Spinal cord (tissue), 9 donors: ENCODE measurements at regions not wholly inside any gene's neighbourhood (a gene's known extent, or its start where the extent isn't known, plus 50 kb on each side); places are given as distances from the start of the nearest gene placed in this dataset.
"Not testable (repeated sequence)": the region's sequence is repeated elsewhere in the genome, so short reads cannot be mapped to it uniquely, and the experiment has no call there.

Source experiments
- DNase-seq, 6 donors: peaks; one replicate each; pipeline versions ENCODE4 v3.0.0 to v3.0.0-alpha.2; 2013 to 2015; ENCODE audit warnings: low spot score in 6 of 6, low read depth in 4 of 6
- H3K27ac ChIP-seq: one replicate; pipeline ENCODE4 v1.5.1; 2013; ENCODE audit warnings: low read depth, low read length, control low read depth
- H3K27me3 ChIP-seq: one replicate; pipeline ENCODE4 v1.6.1; 2013; ENCODE audit warnings: low read length; ENCODE audit not compliant: control insufficient read depth, insufficient read depth
- H3K36me3 ChIP-seq: one replicate; pipeline ENCODE4 v1.6.1; 2013; ENCODE audit warnings: low read length; ENCODE audit not compliant: control insufficient read depth, insufficient read depth
- H3K4me1 ChIP-seq: one replicate; pipeline ENCODE4 v1.6.1; 2013; ENCODE audit warnings: low read length; ENCODE audit not compliant: control insufficient read depth, insufficient read depth
- H3K4me3 ChIP-seq: one replicate; pipeline ENCODE4 v1.5.1; 2013; ENCODE audit warnings: low read depth, low read length, control low read depth
- H3K9me3 ChIP-seq: one replicate; pipeline ENCODE4 v1.6.1; 2013; ENCODE audit warnings: low read length; ENCODE audit not compliant: control insufficient read depth, insufficient read depth
- WGBS: methylation state at CpG from one replicate; pipeline ENCODE4 v1.1.5; 2013; ENCODE audit warnings: missing lambda C conversion rate; ENCODE audit not compliant: insufficient coverage; 5-methylcytosine and 5-hydroxymethylcytosine counted together
- donor health status: healthy.

DNA sequence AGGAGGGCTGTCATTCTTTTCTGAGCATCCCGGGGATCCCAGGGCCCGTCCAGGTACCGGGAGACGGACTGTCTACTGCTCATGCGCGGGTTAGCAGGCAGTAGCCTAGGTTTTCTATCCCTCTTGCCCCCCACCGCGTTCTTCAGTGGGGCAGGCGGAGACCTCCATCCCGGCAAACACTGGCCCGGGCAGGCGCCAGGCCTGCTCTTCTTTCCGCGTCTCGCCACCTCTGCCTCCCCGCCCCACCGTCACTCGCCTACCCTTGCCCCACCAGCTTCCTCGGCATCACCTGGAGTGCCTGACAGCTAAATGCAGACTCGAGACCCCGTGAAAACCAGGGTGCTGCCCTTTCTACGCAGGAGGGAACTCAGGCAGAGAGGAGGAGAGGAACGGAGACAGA, 1937.7 kb upstream of the DEFB115 start:
- H3K27me3 ChIP-seq = no peaks in the 10 kb centered on the region
- no peaks in the 10 kb centered on the region for H3K4me1 ChIP-seq

DNA sequence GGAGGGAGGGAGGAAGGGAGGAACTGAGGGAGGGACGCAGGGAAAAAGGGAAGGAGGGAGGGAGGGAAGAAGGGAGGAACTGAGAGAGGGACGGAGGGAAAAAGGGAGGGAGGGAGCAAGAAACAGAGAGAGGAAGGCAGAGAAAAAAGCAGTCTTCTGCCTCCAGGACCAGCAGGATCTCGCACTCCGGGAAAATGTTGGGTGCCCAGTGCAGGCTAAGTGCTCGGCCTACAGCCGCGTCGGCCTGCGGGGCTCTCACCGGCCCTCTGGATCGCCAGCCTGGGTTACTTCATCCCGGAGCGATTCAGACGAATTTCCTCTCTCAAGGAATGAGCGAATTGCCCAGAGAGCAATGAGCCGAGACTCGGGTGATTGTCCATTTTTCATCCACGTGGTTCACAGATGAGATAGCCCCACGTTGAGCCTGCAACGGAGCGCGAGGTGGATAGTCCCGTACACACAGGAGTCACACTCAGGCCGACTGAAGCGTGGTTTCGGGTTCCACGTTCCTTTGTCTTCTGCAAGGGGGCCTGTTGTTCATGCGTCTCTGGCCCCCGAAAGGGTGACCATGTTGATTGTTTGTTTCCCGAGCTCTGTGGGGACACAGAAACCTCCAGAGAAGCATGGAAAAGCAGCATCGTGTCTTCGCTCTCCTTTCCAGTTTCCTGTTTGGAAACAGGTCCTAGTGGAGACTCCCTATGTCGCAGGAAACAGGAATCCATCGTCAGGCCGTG, 1937.1 kb upstream of the DEFB115 start:
- H3K4me1 ChIP-seq, H3K36me3 ChIP-seq, H3K9me3 ChIP-seq, H3K27ac ChIP-seq, DNase-seq, H3K27me3 ChIP-seq, H3K4me3 ChIP-seq: not testable (repeated sequence)
- 54% methylated on average over 34 of the region's 35 CpGs for WGBS

More for the DNA sequence above, 1937.7 kb upstream of the DEFB115 start:
- WGBS = 60% methylated on average over 23 of the region's 23 CpGs
- Histone ChIP-seq H3K36me3 (no peaks in the 10 kb centered on the region), H3K4me3 (no peak overlapping the region), H3K27ac (no peak overlapping the region), H3K9me3 (peaks cover 2% of the 10 kb centered on the region)
- no peak for DNase-seq

DNA sequence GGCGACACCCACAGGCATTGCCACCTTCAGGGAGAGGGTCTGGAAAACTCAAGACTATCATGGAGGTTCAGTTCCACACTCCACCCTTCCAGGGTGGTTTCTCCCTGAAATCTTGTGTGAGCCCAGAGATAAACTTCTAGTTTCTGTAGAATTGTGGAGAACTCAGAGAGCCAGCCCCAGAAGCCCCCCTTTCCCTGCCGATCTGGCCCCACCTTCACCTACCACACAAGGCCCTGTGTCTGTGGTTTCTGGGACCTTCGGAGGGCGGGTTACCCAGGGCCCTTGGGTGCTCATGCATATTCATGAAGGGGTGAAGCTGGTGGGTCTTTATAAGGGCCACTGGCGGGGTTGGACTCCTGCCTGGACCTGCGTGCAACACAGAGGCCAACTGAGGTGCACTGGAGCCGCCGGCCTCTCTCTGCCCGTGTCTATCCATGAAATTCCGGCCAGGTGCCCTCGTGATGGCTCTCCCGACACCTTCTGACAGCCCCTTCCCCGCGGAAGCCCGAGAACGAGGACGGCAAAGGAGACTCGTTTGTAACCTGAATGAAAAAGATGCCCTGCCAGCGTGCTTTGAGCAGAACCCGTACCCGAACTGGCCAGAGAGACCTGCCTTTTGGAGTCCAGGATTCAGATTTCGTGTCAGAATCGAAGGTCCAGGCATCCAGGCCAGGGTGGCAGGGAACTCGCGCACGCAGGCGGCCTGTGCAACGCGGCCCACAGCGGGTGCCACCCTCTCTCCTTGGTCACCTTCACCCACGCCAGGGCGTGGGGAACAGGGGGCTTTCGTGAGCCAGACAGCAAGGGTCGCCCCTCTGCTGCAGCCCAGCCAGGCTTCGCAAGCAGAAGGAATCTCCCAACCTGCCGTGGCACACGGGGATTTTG, 1933.6 kb upstream of the DEFB115 start:
- not testable (repeated sequence) for H3K36me3 ChIP-seq, H3K4me3 ChIP-seq, DNase-seq, H3K27me3 ChIP-seq, H3K27ac ChIP-seq, H3K9me3 ChIP-seq, H3K4me1 ChIP-seq
- 77% methylated on average over 35 of the region's 37 CpGs for WGBS

DNA sequence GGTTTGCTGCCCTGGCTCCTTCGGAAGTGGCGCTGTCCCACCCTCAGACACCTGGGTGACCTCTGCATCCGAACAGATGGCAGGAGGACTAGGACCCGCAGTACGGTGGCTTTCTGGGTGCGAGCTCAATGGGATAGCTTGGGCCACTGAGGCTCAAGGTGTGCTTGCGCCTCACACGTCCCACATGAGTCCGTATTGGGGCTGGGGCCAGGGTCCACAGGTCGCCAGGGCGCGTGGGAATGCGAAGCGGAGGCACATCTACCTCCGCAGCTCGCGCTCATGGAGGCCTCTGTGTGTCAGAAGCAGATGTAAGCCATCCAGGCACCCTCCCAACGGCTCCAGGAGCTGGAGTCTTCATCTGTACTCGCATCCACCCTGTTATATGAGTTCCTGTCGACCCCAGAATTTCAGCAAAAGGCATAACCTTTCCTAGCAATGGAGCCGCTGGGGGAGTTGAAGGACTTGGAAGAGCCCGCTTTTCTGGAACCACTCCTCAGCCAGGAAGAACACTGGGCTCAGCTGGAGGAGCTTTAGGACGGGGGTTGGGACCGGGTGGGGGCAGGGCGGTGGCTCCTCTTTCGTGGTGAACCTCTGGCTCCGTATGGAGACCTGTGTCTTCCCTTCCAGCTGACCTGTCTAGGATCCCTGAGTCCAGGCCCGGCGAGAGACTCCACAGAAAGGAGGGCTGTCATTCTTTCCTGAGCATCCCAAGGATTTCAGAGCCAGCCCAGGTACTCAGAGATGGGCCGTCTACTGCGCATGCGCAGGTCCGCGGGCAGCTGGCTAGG, 1932.8 kb upstream of the DEFB115 start:
- not testable (repeated sequence) for H3K9me3 ChIP-seq, H3K36me3 ChIP-seq, H3K4me1 ChIP-seq, H3K4me3 ChIP-seq, H3K27ac ChIP-seq, H3K27me3 ChIP-seq, DNase-seq
- 71% methylated on average over 34 of the region's 34 CpGs for whole genome bisulfite sequencing

DNA sequence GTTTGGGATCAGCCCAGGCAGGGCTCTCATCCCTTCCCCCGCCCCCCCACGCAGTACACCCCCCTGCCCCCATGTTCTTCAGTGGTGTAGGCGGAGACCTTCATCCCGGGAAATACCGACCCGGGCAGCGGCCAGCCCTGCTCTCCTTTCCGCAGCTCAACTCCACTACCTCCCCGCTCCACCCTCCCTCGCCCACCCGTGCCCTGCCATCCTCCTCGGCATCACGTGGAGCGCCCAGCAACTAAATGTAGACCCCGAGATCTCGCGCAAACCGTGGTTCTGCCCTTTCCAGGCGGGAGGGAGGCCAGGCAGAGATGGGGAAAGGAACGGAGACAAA, 1932.2 kb upstream of the DEFB115 start:
- H3K27me3 ChIP-seq = no peaks in the 10 kb centered on the region
- no peaks in the 10 kb centered on the region for H3K36me3 ChIP-seq
- no peak overlapping the region for H3K4me3 ChIP-seq
- peaks cover 6% of the 10 kb centered on the region for H3K9me3 ChIP-seq
- H3K27ac ChIP-seq = no peak overlapping the region
- WGBS = 78% methylated on average over 18 of the region's 20 CpGs
- H3K4me1 ChIP-seq = no peaks in the 10 kb centered on the region
- no peak for DNase-seq

DNA sequence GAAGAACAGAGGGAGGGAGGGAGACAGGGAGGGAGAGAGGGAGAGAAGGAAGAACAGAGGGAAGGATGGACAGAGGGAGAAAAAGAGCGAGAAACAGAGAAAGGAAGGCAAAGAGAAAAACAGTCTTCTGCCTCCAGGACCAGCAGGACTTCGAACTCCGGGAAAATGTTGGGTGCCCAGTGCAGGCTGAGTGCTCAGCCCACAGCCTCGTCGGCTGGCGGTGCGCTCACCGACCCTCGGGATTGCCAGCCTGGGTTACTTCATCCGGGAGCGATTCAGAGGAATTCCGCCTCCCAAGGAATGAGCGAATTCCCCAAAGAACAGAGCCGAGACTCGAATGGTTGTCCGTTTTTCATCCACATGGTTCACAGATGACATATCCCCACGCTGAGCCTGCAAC, 1931.7 kb upstream of the DEFB115 start:
- H3K27me3 ChIP-seq, H3K4me1 ChIP-seq, DNase-seq, H3K4me3 ChIP-seq, H3K27ac ChIP-seq, H3K9me3 ChIP-seq, H3K36me3 ChIP-seq: not testable (repeated sequence)
- WGBS = 71% methylated on average over 3 of the region's 17 CpGs

DNA sequence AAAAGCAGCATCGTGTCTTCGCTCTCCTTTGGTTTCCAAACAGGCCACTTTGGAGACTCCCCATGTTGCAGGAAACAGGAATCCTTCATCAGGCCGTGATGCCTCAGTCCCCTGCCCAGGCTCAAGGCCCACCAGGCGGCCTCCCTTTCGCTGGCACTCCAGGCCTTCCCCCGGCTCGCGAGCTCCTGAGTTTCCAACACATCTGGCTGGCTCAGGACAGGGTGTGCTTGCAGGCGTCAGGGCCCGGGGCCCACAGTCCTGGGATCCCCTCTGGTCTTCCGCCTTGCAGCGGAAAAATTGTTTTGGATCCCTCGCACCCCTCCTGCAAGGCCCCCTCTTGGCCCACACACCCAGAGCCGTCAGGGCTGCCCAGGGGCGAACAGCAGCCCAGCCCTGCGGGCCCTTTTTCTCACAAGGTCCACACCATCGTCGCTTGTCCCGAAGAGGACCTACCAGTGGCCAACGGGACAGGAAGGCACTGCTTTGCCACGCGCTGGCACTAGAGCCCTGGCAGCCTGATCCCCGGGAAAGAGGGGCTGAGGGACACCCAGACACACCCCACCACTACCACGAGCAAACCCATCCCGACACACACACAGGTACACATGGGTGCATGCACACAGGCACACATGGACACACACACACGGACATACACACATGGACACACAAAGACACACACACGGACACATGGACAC, 1930.9 kb upstream of the DEFB115 start:
- H3K4me1 ChIP-seq = no peaks in the 10 kb centered on the region
- 72% methylated on average over 26 of the region's 27 CpGs for WGBS
- no peaks in the 10 kb centered on the region for H3K27me3 ChIP-seq
- H3K4me3 ChIP-seq = no peak overlapping the region
- H3K36me3 ChIP-seq = no peaks in the 10 kb centered on the region
- no peak overlapping the region for H3K27ac ChIP-seq
- H3K9me3 ChIP-seq = peaks cover 6% of the 10 kb centered on the region
- no peak for DNase-seq

DNA sequence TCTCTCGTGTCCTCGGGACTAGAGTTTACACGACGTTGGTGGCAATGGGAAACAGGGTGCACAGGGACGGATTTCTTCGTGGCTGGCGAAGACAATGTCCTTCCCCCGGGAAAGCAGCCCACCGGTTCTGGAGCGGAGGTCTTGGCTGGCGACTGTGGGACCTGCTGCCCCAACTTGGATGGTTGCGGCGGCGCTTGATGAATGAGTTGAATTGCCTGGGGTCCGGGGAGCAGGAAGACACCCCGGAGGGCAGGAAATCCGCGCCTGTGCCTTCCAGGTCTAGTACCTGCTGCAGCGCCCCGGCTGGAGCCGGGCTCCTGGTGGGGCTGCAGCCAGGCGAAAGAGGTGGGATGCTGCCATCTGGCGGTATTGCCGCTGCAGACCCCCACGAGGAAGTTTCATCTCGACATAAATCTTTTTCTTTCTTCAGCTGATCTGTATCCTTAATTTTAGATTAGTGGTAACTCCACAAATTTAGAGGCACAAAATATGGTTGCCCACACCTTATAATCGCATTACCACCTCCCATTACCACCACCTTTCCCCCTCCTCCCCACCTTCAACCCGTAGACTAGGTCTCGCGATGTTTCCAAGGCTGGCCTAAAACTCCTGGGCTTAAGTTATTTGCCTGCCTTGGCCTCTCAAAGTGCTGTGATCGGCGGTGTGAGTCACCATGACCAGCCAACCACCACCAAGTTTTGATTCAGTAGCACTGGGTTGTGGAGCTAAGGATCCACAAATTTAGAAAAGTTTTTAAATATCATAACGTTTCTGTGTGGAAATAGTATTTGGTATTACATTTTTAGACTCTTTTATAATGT, 1929.7 kb upstream of the DEFB115 start:
- not testable (repeated sequence) for H3K36me3 ChIP-seq, H3K27me3 ChIP-seq, DNase-seq, H3K4me3 ChIP-seq, H3K4me1 ChIP-seq, H3K9me3 ChIP-seq, H3K27ac ChIP-seq
- 43% methylated on average over 23 of the region's 33 CpGs for WGBS
